CD4-positive, alpha-beta T cell (primary cell): ENCODE measurements at regions not wholly inside any gene's neighbourhood (a gene's known extent, or its start where the extent isn't known, plus 50 kb on each side); places are given as distances from the start of the nearest gene placed in this dataset.

Source experiments
- ATAC-seq: fragments of 200-7000 bp; cut with Tn5 transposase; one replicate; pipeline ENCODE4 v1.10.0; 2022; ENCODE audit warnings: mild to moderate bottlenecking; ENCODE audit not compliant: poor library complexity
- CTCF ChIA-PET: fragments of 350-600 bp; sonication (Branson Sonifier 250); formaldehyde crosslinking; loops from one replicate; lab custom pipeline; 2021; ENCODE audit warnings: antibody characterized with exemption, inconsistent platforms; lab: Charles Lee
- POLR2A ChIA-PET: fragments of 350-600 bp; sonication (Branson Sonifier 250); formaldehyde crosslinking; loops from one replicate; lab custom pipeline; 2021; ENCODE audit warnings: antibody characterized with exemption, inconsistent platforms; lab: Charles Lee
- DNase-seq, 14 experiments: peaks; one replicate each; pipeline ENCODE4 v3.0.0-alpha.2; 2013 to 2020; ENCODE audit warnings: mixed read lengths in 2 of 14
- H3K27ac ChIP-seq, 2 donors: one replicate each; pipeline versions ENCODE4 v1.5.1 to v1.7.0; 2013; ENCODE audit warnings: low read length in 2 of 2, low read depth in 1 of 2, mild to moderate bottlenecking in 1 of 2
- H3K27me3 ChIP-seq, 2 experiments: 1 replicate in 1 of 2; 2 replicates in 1 of 2; pipeline versions ENCODE4 v1.6.1 to v1.7.0; 2013; ENCODE audit warnings: low read length in 2 of 2, control low read depth in 1 of 2, mild to moderate bottlenecking in 1 of 2, moderate library complexity in 1 of 2; ENCODE audit not compliant: insufficient read depth in 2 of 2, control insufficient read depth in 1 of 2
- H3K36me3 ChIP-seq: one replicate; pipeline ENCODE4 v1.6.1; 2013; ENCODE audit warnings: low read length, control low read depth; ENCODE audit not compliant: insufficient read depth
- H3K4me1 ChIP-seq: one replicate; pipeline ENCODE4 v1.6.1; 2013; ENCODE audit warnings: low read length, control low read depth; ENCODE audit not compliant: insufficient read depth
- H3K4me3 ChIP-seq: one replicate; pipeline ENCODE4 v1.5.1; 2013; ENCODE audit warnings: mild to moderate bottlenecking, low read length, moderate library complexity
- H3K9me3 ChIP-seq, 2 experiments: 1 replicate in 1 of 2; 2 replicates in 1 of 2; pipeline versions ENCODE4 v1.6.1 to v1.7.0; 2013; ENCODE audit warnings: low read length in 2 of 2, mild to moderate bottlenecking in 2 of 2, control low read depth in 1 of 2, moderate library complexity in 1 of 2; ENCODE audit not compliant: control insufficient read depth in 1 of 2, insufficient read depth in 1 of 2
- H3K27ac Mint-ChIP-seq: one replicate; pipeline ENCODE4 v1.8.0; 2020; ENCODE audit warnings: mixed read lengths
- H3K27me3 Mint-ChIP-seq: one replicate; pipeline ENCODE4 v1.8.0; 2021; ENCODE audit warnings: mixed read lengths
- H3K36me3 Mint-ChIP-seq: one replicate; pipeline ENCODE4 v1.8.0; 2021; ENCODE audit warnings: low read depth, mixed read lengths
- H3K4me1 Mint-ChIP-seq: one replicate; pipeline ENCODE4 v1.8.0; 2021; ENCODE audit warnings: low read depth, mixed read lengths
- H3K4me3 Mint-ChIP-seq: one replicate; pipeline ENCODE4 v1.8.0; 2020; ENCODE audit warnings: mild to moderate bottlenecking, mixed read lengths
- H3K9me3 Mint-ChIP-seq: one replicate; pipeline ENCODE4 v1.8.0; 2020; ENCODE audit warnings: mixed read lengths
- intact Hi-C, 2 experiments: fragments of 100-400 bp; cut with DNase I in 1 of 2; cut with micrococcal nuclease in 1 of 2; formaldehyde crosslinking; loops; one replicate each; pipeline versions ENCODE4 v1.15.1 to v1.9.0; 2023 to 2025; cut with DNase I, micrococcal nuclease
- TF ChIP-seq, protein P1 (sequence below): fragments of 200-600 bp; IDR thresholded peaks from one replicate; pipeline ENCODE4 v1.8.0; 2022; ENCODE audit warnings: antibody characterized with exemption, mild to moderate bottlenecking

DNA sequence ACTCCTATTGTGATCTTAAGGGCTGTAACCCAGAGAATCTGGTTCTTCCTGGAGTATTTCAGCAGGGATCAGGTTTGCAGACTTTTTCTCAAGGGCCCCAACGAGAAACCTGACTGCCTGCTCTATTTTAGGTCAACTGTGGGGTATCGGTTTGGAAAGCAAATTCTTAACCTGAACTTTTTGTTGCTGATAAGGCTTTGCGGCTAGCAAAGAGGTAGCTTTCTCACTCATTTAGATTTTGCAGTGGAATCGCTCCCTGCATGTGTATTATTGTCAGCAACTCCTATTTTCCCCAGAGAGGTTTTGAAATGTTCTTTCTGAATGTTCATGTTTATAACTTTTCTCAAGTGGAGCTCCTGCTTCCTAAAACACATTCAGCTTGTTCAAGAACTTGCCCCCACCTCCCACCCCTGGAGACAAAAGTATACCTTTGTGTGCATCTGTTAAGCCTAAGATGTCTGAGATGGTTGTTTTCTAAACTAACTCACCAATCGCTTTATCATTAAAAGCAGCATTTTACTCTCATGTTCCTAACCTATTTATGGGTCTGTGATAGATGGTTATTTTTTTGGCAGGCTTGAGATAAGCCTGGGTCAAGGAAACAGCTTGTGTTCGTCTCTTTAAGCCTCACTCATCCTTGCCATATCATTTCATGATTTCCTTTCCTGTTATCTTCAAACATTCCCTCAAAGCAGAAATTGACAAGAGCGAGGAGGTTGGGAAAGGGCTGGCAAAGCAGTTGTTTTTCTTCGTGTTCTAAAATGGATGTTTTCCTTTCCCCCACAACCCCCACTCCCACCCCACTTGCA lies 129.8 kb downstream of the BAMBI start:
- no peak overlapping the region for H3K4me3 ChIP-seq
- H3K27me3 ChIP-seq = peaks cover 18 to 20% of the 10 kb centered on the region in 2 experiments
- Mint-ChIP-seq H3K27ac (no peak overlapping the region), H3K4me3 (no peak overlapping the region), H3K27me3 (peaks cover 54% of the 10 kb centered on the region), H3K36me3 (no peaks in the 10 kb centered on the region), H3K9me3 (no peaks in the 10 kb centered on the region), H3K4me1 (no peaks in the 10 kb centered on the region)
- no peak for DNase-seq
- TF ChIP-seq, protein P1, sequence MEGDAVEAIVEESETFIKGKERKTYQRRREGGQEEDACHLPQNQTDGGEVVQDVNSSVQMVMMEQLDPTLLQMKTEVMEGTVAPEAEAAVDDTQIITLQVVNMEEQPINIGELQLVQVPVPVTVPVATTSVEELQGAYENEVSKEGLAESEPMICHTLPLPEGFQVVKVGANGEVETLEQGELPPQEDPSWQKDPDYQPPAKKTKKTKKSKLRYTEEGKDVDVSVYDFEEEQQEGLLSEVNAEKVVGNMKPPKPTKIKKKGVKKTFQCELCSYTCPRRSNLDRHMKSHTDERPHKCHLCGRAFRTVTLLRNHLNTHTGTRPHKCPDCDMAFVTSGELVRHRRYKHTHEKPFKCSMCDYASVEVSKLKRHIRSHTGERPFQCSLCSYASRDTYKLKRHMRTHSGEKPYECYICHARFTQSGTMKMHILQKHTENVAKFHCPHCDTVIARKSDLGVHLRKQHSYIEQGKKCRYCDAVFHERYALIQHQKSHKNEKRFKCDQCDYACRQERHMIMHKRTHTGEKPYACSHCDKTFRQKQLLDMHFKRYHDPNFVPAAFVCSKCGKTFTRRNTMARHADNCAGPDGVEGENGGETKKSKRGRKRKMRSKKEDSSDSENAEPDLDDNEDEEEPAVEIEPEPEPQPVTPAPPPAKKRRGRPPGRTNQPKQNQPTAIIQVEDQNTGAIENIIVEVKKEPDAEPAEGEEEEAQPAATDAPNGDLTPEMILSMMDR = no peak
- no peaks in the 10 kb centered on the region for H3K4me1 ChIP-seq
- CTCF ChIA-PET = interaction anchor here (0.6 kb wide), 1 partner anchor 25 kb away, joined by 3 read pairs; no protein-coding TSS in a partner anchor
- POLR2A ChIA-PET = no interaction called here
- H3K9me3 ChIP-seq = no peaks in the 10 kb centered on the region
- intact Hi-C loops = no loop called here
- no peak for ATAC-seq
- no peak overlapping the region for H3K27ac ChIP-seq
- H3K36me3 ChIP-seq = no peaks in the 10 kb centered on the region

GRCh38 chr10:28807760-28808613 lies 130.7 kb downstream of the BAMBI start:
- H3K4me1 ChIP-seq = no peaks in the 10 kb centered on the region
- no peak for DNase-seq
- H3K9me3 Mint-ChIP-seq = no peaks in the 10 kb centered on the region
- no peak for ATAC-seq
- intact Hi-C loops = no loop called here
- H3K4me1 Mint-ChIP-seq = no peaks in the 10 kb centered on the region
- H3K27me3 ChIP-seq = peaks cover 18 to 20% of the 10 kb centered on the region in 2 experiments
- H3K27me3 Mint-ChIP-seq = peaks cover 52% of the 10 kb centered on the region
- POLR2A ChIA-PET = interaction anchor here (0.7 kb wide), 1 partner anchor 40 kb away, joined by 3 read pairs; no protein-coding TSS in a partner anchor
- no peaks in the 10 kb centered on the region for H3K36me3 ChIP-seq
- CTCF ChIA-PET = interaction anchor here (0.6 kb wide), 1 partner anchor 26 kb away, joined by 3 read pairs; no protein-coding TSS in a partner anchor
- H3K36me3 Mint-ChIP-seq = no peaks in the 10 kb centered on the region
- H3K4me3 ChIP-seq = no peak overlapping the region
- TF ChIP-seq, protein P1 = no peak
- no peak overlapping the region for H3K27ac Mint-ChIP-seq
- H3K27ac ChIP-seq = no peak overlapping the region
- H3K4me3 Mint-ChIP-seq = no peak overlapping the region
- H3K9me3 ChIP-seq = peaks cover 0 to 4% of the 10 kb centered on the region in 2 experiments

GRCh38 chr10:28808693-28809092 lies 131.4 kb downstream of the BAMBI start:
- Mint-ChIP-seq H3K27ac (no peak overlapping the region), H3K9me3 (no peaks in the 10 kb centered on the region), H3K36me3 (no peaks in the 10 kb centered on the region), H3K27me3 (peaks cover 58% of the 10 kb centered on the region), H3K4me1 (no peaks in the 10 kb centered on the region), H3K4me3 (no peak overlapping the region)
- CTCF ChIA-PET = no interaction called here
- Histone ChIP-seq H3K27ac (no peak overlapping the region), H3K4me1 (no peaks in the 10 kb centered on the region), H3K27me3 (peaks cover 15 to 20% of the 10 kb centered on the region in 2 experiments), H3K9me3 (peaks cover 0 to 10% of the 10 kb centered on the region in 2 experiments), H3K4me3 (no peak overlapping the region), H3K36me3 (no peaks in the 10 kb centered on the region)
- POLR2A ChIA-PET = interaction anchor here (0.7 kb wide), 1 partner anchor 40 kb away, joined by 3 read pairs; no protein-coding TSS in a partner anchor
- TF ChIP-seq, protein P1 = no peak
- ATAC-seq (no peak), DNase-seq (no peak)
- intact Hi-C loops = no loop called here
